Liver (tissue), 7 donors: ENCODE measurements at regions not wholly inside any gene's neighbourhood (a gene's known extent, or its start where the extent isn't known, plus 50 kb on each side); places are given as distances from the start of the nearest gene placed in this dataset.

ENCODE experiments used
- DNase-seq: peaks from one replicate; pipeline ENCODE4 v3.0.0-alpha.2; 2017; ENCODE audit warnings: low spot score
- H3K27ac ChIP-seq, 2 donors: one replicate each; pipeline ENCODE4 v1.7.0; 2013; ENCODE audit warnings: inconsistent platforms in 2 of 2, low read length in 2 of 2, control low read depth in 1 of 2, low read depth in 1 of 2, mild to moderate bottlenecking in 1 of 2
- H3K27me3 ChIP-seq, 4 donors: one replicate each; pipeline versions ENCODE4 v1.6.1 to v1.7.0; 2013; ENCODE audit warnings: low read length in 3 of 4, inconsistent platforms in 1 of 4, mild to moderate bottlenecking in 1 of 4, moderate library complexity in 1 of 4; ENCODE audit not compliant: control insufficient read depth in 4 of 4, insufficient read depth in 4 of 4
- H3K36me3 ChIP-seq, 4 donors: one replicate each; pipeline versions ENCODE4 v1.6.1 to v1.7.0; 2013; ENCODE audit warnings: low read length in 3 of 4, mild to moderate bottlenecking in 3 of 4, low read depth in 1 of 4, moderate library complexity in 1 of 4; ENCODE audit not compliant: control insufficient read depth in 4 of 4, insufficient read depth in 3 of 4
- H3K4me1 ChIP-seq, 4 donors: one replicate each; pipeline versions ENCODE4 v1.6.1 to v1.7.0; 2013; ENCODE audit warnings: low read length in 3 of 4, mild to moderate bottlenecking in 3 of 4, moderate library complexity in 1 of 4; ENCODE audit not compliant: control insufficient read depth in 4 of 4, insufficient read depth in 4 of 4
- H3K4me3 ChIP-seq, 3 donors: one replicate each; pipeline versions ENCODE4 v1.6.1 to v1.7.0; 2013; ENCODE audit warnings: low read length in 3 of 3, control low read depth in 1 of 3, low read depth in 1 of 3, mild to moderate bottlenecking in 1 of 3
- H3K9ac ChIP-seq, 2 donors: one replicate each; pipeline ENCODE4 v1.7.0; 2013; ENCODE audit warnings: low read length in 2 of 2, mild to moderate bottlenecking in 2 of 2, moderate library complexity in 2 of 2, control low read depth in 1 of 2, low read depth in 1 of 2
- H3K9me3 ChIP-seq, 4 donors: one replicate each; pipeline versions ENCODE4 v1.6.1 to v1.7.0; 2013; ENCODE audit warnings: low read length in 3 of 4; ENCODE audit not compliant: control insufficient read depth in 4 of 4
- EGR1 ChIP-seq, 2 donors: IDR thresholded peaks; 2 replicates each; pipeline ENCODE4 v1.6.1; 2016 to 2018; ENCODE audit warnings: antibody characterized with exemption in 2 of 2, low read depth in 2 of 2
- FOXA1 ChIP-seq: IDR thresholded peaks from 2 replicates; pipeline ENCODE4 v1.6.1; 2016; ENCODE audit warnings: antibody characterized with exemption
- FOXA2 ChIP-seq: IDR thresholded peaks from 2 replicates; pipeline ENCODE4 v1.6.1; 2016; ENCODE audit warnings: antibody characterized with exemption
- GABPA ChIP-seq, 2 donors: IDR thresholded peaks in 1 of 2; conservative IDR thresholded peaks in 1 of 2; 2 replicates each; pipeline ENCODE4 v1.6.1; 2016; ENCODE audit warnings: antibody characterized with exemption in 2 of 2, mild to moderate bottlenecking in 1 of 2, moderate library complexity in 1 of 2
- HNF4A ChIP-seq, 2 donors: conservative IDR thresholded peaks; 2 replicates each; pipeline ENCODE4 v1.6.1; 2016; ENCODE audit warnings: antibody characterized with exemption in 2 of 2, mild to moderate bottlenecking in 2 of 2
- HNF4G ChIP-seq: IDR thresholded peaks from 2 replicates; pipeline ENCODE4 v1.6.1; 2016; ENCODE audit warnings: antibody characterized with exemption
- JUND ChIP-seq, 2 donors: IDR thresholded peaks; 2 replicates each; pipeline ENCODE4 v1.6.1; 2016; ENCODE audit warnings: antibody characterized with exemption in 2 of 2
- NR2F2 ChIP-seq: IDR thresholded peaks from 2 replicates; pipeline ENCODE4 v1.6.1; 2016; ENCODE audit warnings: antibody characterized with exemption
- RAD21 ChIP-seq, 2 donors: IDR thresholded peaks; 2 replicates each; pipeline ENCODE4 v1.6.1; 2016; ENCODE audit warnings: antibody characterized with exemption in 2 of 2, mild to moderate bottlenecking in 2 of 2
- RXRA ChIP-seq, 2 donors: IDR thresholded peaks; 2 replicates each; pipeline ENCODE4 v1.6.1; 2017 to 2018; ENCODE audit warnings: antibody characterized with exemption in 2 of 2, mild to moderate bottlenecking in 1 of 2
- SP1 ChIP-seq: IDR thresholded peaks from 2 replicates; pipeline ENCODE4 v1.6.1; 2018; ENCODE audit warnings: antibody characterized with exemption, mild to moderate bottlenecking
- TAF1 ChIP-seq: conservative IDR thresholded peaks from 2 replicates; pipeline ENCODE4 v1.6.1; 2016; ENCODE audit warnings: antibody characterized with exemption, mild to moderate bottlenecking
- YY1 ChIP-seq: IDR thresholded peaks from 2 replicates; pipeline ENCODE4 v1.6.1; 2016; ENCODE audit warnings: antibody characterized with exemption, mild to moderate bottlenecking
- TF ChIP-seq, protein P1 (sequence below): IDR thresholded peaks from 2 replicates; pipeline ENCODE4 v1.6.1; 2016; ENCODE audit warnings: antibody characterized with exemption
- TF ChIP-seq, protein P2 (sequence below): fragments of 150-350 bp; IDR thresholded peaks from 2 replicates; pipeline ENCODE4 v1.5.1; 2017; ENCODE audit warnings: improper control_type of control experiment, low read depth, low read length; ENCODE audit not compliant: missing input control
- TF ChIP-seq, protein P3 (sequence below): IDR thresholded peaks from 2 replicates; pipeline ENCODE4 v1.6.1; 2016; ENCODE audit warnings: antibody characterized with exemption
- TF ChIP-seq, protein P4 (sequence below): IDR thresholded peaks from 2 replicates; pipeline ENCODE4 v1.6.1; 2016; ENCODE audit warnings: antibody characterized with exemption, mild to moderate bottlenecking
- TF ChIP-seq, protein P5 (sequence below): IDR thresholded peaks from 2 replicates; pipeline ENCODE4 v1.6.1; 2016; ENCODE audit warnings: antibody characterized with exemption
- donor health status: healthy.
- donor health status: healthy.
- donor health status: healthy.
- donor health status: healthy.

DNA sequence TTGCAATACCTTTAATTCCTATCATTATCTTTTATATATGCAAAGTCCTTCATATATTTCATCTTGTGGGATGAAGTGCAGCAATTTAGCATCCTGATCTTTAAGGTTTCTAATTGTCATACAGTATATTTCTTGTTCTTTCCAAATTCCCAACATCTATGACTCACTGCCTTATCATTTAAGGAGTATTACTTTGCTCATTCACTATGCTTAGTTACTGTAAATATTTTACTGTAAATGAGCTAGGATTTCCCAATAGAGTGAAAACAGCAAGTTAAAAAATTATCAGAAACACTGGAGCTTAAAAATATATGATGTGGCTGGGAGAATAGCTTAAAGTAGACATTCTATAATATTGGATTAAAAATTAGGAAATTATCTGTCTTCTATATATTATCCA is 69.9 kb downstream of the SLITRK6 start:
- no peak for DNase-seq
- Histone ChIP-seq H3K4me3 (no peak overlapping the region), H3K9ac (no peak overlapping the region), H3K4me1 (no peaks in the 10 kb centered on the region), H3K9me3 (no peaks in the 10 kb centered on the region), H3K36me3 (no peaks in the 10 kb centered on the region), H3K27ac (no peak overlapping the region), H3K27me3 (no peaks in the 10 kb centered on the region)
- no peak for TF ChIP-seq FOXA1
- no peak for TF ChIP-seq RAD21 (IDR thresholded peaks at IDR 0.05)
- TF ChIP-seq, protein P1, sequence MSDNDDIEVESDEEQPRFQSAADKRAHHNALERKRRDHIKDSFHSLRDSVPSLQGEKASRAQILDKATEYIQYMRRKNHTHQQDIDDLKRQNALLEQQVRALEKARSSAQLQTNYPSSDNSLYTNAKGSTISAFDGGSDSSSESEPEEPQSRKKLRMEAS, result no peak

DNA sequence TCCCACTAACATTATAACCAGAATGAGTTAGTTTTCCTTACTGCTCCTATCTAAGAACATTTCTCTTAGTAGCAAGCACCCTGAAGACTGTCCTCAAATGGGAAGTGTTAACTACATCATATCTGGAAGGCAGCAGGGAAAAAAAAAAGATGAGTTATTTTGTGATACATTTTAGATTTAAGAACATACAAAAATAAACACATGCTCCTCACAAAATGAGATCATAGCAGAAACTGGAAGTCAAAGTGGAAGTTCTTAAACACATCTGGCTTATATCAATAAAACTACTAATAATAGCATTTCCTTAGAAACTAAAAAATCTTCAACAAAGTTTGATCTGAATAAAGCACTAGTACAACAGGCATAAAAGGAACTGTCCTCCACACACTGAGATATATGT is 70.4 kb downstream of the SLITRK6 start:
- Histone ChIP-seq H3K9me3 (no peaks in the 10 kb centered on the region), H3K9ac (no peak overlapping the region), H3K27ac (no peak overlapping the region), H3K4me1 (no peaks in the 10 kb centered on the region), H3K27me3 (no peaks in the 10 kb centered on the region), H3K36me3 (no peaks in the 10 kb centered on the region), H3K4me3 (no peak overlapping the region)
- DNase-seq, result no peak
- no peak for TF ChIP-seq TAF1
- TF ChIP-seq, protein P2, sequence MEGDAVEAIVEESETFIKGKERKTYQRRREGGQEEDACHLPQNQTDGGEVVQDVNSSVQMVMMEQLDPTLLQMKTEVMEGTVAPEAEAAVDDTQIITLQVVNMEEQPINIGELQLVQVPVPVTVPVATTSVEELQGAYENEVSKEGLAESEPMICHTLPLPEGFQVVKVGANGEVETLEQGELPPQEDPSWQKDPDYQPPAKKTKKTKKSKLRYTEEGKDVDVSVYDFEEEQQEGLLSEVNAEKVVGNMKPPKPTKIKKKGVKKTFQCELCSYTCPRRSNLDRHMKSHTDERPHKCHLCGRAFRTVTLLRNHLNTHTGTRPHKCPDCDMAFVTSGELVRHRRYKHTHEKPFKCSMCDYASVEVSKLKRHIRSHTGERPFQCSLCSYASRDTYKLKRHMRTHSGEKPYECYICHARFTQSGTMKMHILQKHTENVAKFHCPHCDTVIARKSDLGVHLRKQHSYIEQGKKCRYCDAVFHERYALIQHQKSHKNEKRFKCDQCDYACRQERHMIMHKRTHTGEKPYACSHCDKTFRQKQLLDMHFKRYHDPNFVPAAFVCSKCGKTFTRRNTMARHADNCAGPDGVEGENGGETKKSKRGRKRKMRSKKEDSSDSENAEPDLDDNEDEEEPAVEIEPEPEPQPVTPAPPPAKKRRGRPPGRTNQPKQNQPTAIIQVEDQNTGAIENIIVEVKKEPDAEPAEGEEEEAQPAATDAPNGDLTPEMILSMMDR, result no peak
- TF ChIP-seq, protein P3, sequence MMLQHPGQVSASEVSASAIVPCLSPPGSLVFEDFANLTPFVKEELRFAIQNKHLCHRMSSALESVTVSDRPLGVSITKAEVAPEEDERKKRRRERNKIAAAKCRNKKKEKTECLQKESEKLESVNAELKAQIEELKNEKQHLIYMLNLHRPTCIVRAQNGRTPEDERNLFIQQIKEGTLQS, result no peak
- TF ChIP-seq HNF4A (conservative IDR thresholded peaks at IDR 0.05), result no peak
- no peak for TF ChIP-seq RXRA (IDR thresholded peaks at IDR 0.05)
- no peak for TF ChIP-seq RAD21 (IDR thresholded peaks at IDR 0.05)
- TF ChIP-seq JUND (IDR thresholded peaks at IDR 0.05), result no peak
- TF ChIP-seq YY1, result no peak
- no peak for TF ChIP-seq FOXA1
- no peak for TF ChIP-seq GABPA (IDR thresholded peaks at IDR 0.05 in 1 of 2, conservative IDR thresholded peaks at IDR 0.05 in 1 of 2)
- TF ChIP-seq, protein P4, sequence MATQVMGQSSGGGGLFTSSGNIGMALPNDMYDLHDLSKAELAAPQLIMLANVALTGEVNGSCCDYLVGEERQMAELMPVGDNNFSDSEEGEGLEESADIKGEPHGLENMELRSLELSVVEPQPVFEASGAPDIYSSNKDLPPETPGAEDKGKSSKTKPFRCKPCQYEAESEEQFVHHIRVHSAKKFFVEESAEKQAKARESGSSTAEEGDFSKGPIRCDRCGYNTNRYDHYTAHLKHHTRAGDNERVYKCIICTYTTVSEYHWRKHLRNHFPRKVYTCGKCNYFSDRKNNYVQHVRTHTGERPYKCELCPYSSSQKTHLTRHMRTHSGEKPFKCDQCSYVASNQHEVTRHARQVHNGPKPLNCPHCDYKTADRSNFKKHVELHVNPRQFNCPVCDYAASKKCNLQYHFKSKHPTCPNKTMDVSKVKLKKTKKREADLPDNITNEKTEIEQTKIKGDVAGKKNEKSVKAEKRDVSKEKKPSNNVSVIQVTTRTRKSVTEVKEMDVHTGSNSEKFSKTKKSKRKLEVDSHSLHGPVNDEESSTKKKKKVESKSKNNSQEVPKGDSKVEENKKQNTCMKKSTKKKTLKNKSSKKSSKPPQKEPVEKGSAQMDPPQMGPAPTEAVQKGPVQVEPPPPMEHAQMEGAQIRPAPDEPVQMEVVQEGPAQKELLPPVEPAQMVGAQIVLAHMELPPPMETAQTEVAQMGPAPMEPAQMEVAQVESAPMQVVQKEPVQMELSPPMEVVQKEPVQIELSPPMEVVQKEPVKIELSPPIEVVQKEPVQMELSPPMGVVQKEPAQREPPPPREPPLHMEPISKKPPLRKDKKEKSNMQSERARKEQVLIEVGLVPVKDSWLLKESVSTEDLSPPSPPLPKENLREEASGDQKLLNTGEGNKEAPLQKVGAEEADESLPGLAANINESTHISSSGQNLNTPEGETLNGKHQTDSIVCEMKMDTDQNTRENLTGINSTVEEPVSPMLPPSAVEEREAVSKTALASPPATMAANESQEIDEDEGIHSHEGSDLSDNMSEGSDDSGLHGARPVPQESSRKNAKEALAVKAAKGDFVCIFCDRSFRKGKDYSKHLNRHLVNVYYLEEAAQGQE, result no peak
- TF ChIP-seq, protein P5, sequence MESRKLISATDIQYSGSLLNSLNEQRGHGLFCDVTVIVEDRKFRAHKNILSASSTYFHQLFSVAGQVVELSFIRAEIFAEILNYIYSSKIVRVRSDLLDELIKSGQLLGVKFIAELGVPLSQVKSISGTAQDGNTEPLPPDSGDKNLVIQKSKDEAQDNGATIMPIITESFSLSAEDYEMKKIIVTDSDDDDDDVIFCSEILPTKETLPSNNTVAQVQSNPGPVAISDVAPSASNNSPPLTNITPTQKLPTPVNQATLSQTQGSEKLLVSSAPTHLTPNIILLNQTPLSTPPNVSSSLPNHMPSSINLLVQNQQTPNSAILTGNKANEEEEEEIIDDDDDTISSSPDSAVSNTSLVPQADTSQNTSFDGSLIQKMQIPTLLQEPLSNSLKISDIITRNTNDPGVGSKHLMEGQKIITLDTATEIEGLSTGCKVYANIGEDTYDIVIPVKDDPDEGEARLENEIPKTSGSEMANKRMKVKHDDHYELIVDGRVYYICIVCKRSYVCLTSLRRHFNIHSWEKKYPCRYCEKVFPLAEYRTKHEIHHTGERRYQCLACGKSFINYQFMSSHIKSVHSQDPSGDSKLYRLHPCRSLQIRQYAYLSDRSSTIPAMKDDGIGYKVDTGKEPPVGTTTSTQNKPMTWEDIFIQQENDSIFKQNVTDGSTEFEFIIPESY, result no peak
- TF ChIP-seq NR2F2, result no peak
- no peak for TF ChIP-seq EGR1 (IDR thresholded peaks at IDR 0.05; ENCODE audit: low read depth in 2 of 2)
- no peak for TF ChIP-seq SP1
- no peak for TF ChIP-seq FOXA2
- no peak for TF ChIP-seq HNF4G
